Spleen (tissue), 11 donors: ENCODE measurements at regions not wholly inside any gene's neighbourhood (a gene's known extent, or its start where the extent isn't known, plus 50 kb on each side); places are given as distances from the start of the nearest gene placed in this dataset.

Source experiments
- DNase-seq: peaks from one replicate; pipeline ENCODE4 v3.0.0-alpha.2; 2020
- H3K27ac ChIP-seq, 8 donors: fragments of 200-600 bp; sonication (generic) in 7 of 8; 1 replicate in 4 of 8; 2 replicates in 4 of 8; pipeline versions ENCODE4 v1.5.0 to v1.8.0; 2016 to 2021; ENCODE audit warnings: inconsistent platforms in 4 of 8, mild to moderate bottlenecking in 4 of 8, moderate library complexity in 1 of 8
- H3K27me3 ChIP-seq, 7 donors: fragments of 200-600 bp; sonication (generic) in 6 of 7; replicated peaks in 1 of 7; 1 replicate in 4 of 7; 2 replicates in 3 of 7; pipeline versions ENCODE4 v1.5.0 to v1.8.0; 2016 to 2021; ENCODE audit warnings: inconsistent platforms in 3 of 7, mild to moderate bottlenecking in 1 of 7
- H3K36me3 ChIP-seq, 6 donors: fragments of 200-600 bp; sonication (generic) in 5 of 6; 1 replicate in 4 of 6; 2 replicates in 2 of 6; pipeline versions ENCODE4 v1.5.0 to v1.8.0; 2016 to 2021; ENCODE audit warnings: inconsistent platforms in 2 of 6
- H3K4me1 ChIP-seq, 6 donors: fragments of 200-600 bp; sonication (generic) in 5 of 6; 1 replicate in 3 of 6; 2 replicates in 3 of 6; pipeline versions ENCODE4 v1.5.0 to v1.8.0; 2016 to 2021; ENCODE audit warnings: inconsistent platforms in 3 of 6
- H3K4me3 ChIP-seq, 8 donors: fragments of 200-600 bp; sonication (generic) in 7 of 8; 1 replicate in 4 of 8; 2 replicates in 4 of 8; pipeline versions ENCODE4 v1.5.0 to v1.8.0; 2016 to 2021; ENCODE audit warnings: inconsistent platforms in 4 of 8, mild to moderate bottlenecking in 4 of 8, moderate library complexity in 2 of 8
- H3K9me3 ChIP-seq, 8 donors: fragments of 200-600 bp; sonication (generic) in 7 of 8; 1 replicate in 4 of 8; 2 replicates in 4 of 8; pipeline versions ENCODE4 v1.5.0 to v1.8.0; 2016 to 2021; ENCODE audit warnings: inconsistent platforms in 4 of 8
- POLR2A ChIP-seq, 3 donors: fragments of 450-650 bp; IDR thresholded peaks; one replicate each; pipeline ENCODE4 v1.5.1; 2017; ENCODE audit warnings: antibody characterized with exemption in 3 of 3, mild to moderate bottlenecking in 1 of 3
- POLR2AphosphoS5 ChIP-seq, 3 donors: sonication (generic); formaldehyde crosslinking; IDR thresholded peaks; one replicate each; pipeline ENCODE4 v1.5.1; 2017; ENCODE audit warnings: antibody characterized with exemption in 3 of 3
- WGBS, 5 donors: extraction: QIAGEN DNeasy Blood & Tissue Kit in 3 of 5; methylation state at CpG; one replicate each; pipeline versions ENCODE4 v1.1.5 to v1.1.7; 2013 to 2018; 5-methylcytosine and 5-hydroxymethylcytosine counted together
- intact Hi-C: fragments of 100-400 bp; cut with DNase I; formaldehyde crosslinking; loops from one replicate; pipeline ENCODE4 v1.15.0; 2023; ENCODE audit warnings: low total_unique reads
- TF ChIP-seq, protein P1 (sequence below), 11 experiments: fragments of 200-600 bp in 7 of 11; fragments of 450-650 bp in 4 of 11; sonication (generic) in 4 of 11; IDR thresholded peaks in 8 of 11; conservative IDR thresholded peaks in 3 of 11; 1 replicate in 7 of 11; 2 replicates in 4 of 11; pipeline versions ENCODE4 v1.4.0 to v1.8.0; 2016 to 2021; ENCODE audit warnings: antibody characterized with exemption in 11 of 11, inconsistent platforms in 4 of 11, mild to moderate bottlenecking in 1 of 11
- donor health status: healthy with polysubstance abuse.
- donor health status: DM: no; HTN: no; CAD: no; lungs with moderate emphysema.
- donor health status: DM: no; HTN: no; CAD: no.
- donor health status: Bipolar disorder and iron deficiency.
- donor health status: healthy.
- donor health status: DM: no; HTN: no; CAD: no.
- donor health status: DM: yes; HTN: yes; CAD: no.

GRCh38 chrX:84611843-84612636 lies 109.8 kb upstream of the HDX start:
- intact Hi-C loops, result no loop called here
- Histone ChIP-seq H3K36me3 (no peaks in the 10 kb centered on the region), H3K4me3 (no peak overlapping the region), H3K4me1 (no peaks in the 10 kb centered on the region), H3K27me3 (peaks cover 0 to 9% (median 0%) of the 10 kb centered on the region in 7 donors), H3K27ac (no peak overlapping the region), H3K9me3 (peaks cover 0 to 6% (median 0%) of the 10 kb centered on the region in 8 donors)
- 51 to 79% (median 64%) methylated on average over 3 of the region's 3 CpGs for WGBS, 5 donors
- DNase-seq, result no peak
- TF ChIP-seq POLR2A (IDR thresholded peaks at IDR 0.05) (no peak), POLR2AphosphoS5 (IDR thresholded peaks at IDR 0.05) (no peak)
- TF ChIP-seq, protein P1, sequence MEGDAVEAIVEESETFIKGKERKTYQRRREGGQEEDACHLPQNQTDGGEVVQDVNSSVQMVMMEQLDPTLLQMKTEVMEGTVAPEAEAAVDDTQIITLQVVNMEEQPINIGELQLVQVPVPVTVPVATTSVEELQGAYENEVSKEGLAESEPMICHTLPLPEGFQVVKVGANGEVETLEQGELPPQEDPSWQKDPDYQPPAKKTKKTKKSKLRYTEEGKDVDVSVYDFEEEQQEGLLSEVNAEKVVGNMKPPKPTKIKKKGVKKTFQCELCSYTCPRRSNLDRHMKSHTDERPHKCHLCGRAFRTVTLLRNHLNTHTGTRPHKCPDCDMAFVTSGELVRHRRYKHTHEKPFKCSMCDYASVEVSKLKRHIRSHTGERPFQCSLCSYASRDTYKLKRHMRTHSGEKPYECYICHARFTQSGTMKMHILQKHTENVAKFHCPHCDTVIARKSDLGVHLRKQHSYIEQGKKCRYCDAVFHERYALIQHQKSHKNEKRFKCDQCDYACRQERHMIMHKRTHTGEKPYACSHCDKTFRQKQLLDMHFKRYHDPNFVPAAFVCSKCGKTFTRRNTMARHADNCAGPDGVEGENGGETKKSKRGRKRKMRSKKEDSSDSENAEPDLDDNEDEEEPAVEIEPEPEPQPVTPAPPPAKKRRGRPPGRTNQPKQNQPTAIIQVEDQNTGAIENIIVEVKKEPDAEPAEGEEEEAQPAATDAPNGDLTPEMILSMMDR (IDR thresholded peaks at IDR 0.05 in 8 of 11, conservative IDR thresholded peaks at IDR 0.05 in 3 of 11), result no peak

- H3K4me3 ChIP-seq, result no peak overlapping the region
- H3K27me3 ChIP-seq, result peaks cover 0 to 8% (median 0%) of the 10 kb centered on the region in 7 donors
- DNase-seq, result no peak
- no peak for TF ChIP-seq POLR2AphosphoS5 (IDR thresholded peaks at IDR 0.05)
- TF ChIP-seq, protein P1 (IDR thresholded peaks at IDR 0.05 in 8 of 11, conservative IDR thresholded peaks at IDR 0.05 in 3 of 11), result no peak
- no peak for TF ChIP-seq POLR2A (IDR thresholded peaks at IDR 0.05)
- intact Hi-C loops, result no loop called here
- no peak overlapping the region for H3K27ac ChIP-seq
- H3K9me3 ChIP-seq, result no peaks in the 10 kb centered on the region
- H3K36me3 ChIP-seq, result no peaks in the 10 kb centered on the region
- 51 to 66% (median 60%) methylated on average over 2 to 3 of the region's 3 CpGs for WGBS, 5 donors
- H3K4me1 ChIP-seq, result no peaks in the 10 kb centered on the region
Observed at GRCh38 chrX:84634201-84634782, 132.0 kb upstream of the HDX start.

- H3K4me3 ChIP-seq, result no peak overlapping the region
- WGBS, 5 donors, result 60 to 100% (median 87%) methylated on average over 2 of the region's 2 CpGs
- intact Hi-C loops, result no loop called here
- no peak overlapping the region for H3K27ac ChIP-seq
- TF ChIP-seq, protein P1 (IDR thresholded peaks at IDR 0.05 in 8 of 11, conservative IDR thresholded peaks at IDR 0.05 in 3 of 11), result no peak
- TF ChIP-seq POLR2AphosphoS5 (IDR thresholded peaks at IDR 0.05) (no peak), POLR2A (IDR thresholded peaks at IDR 0.05) (no peak)
- no peaks in the 10 kb centered on the region for H3K4me1 ChIP-seq
- H3K9me3 ChIP-seq, result no peaks in the 10 kb centered on the region
- DNase-seq, result no peak
- no peaks in the 10 kb centered on the region for H3K36me3 ChIP-seq
- no peaks in the 10 kb centered on the region for H3K27me3 ChIP-seq
Observed at GRCh38 chrX:84666086-84666485, 163.8 kb upstream of the HDX start.

- intact Hi-C loops, result no loop called here
- 46 to 89% (median 82%) methylated on average over 1 of the region's 1 CpG for WGBS, 5 donors
- Histone ChIP-seq H3K9me3 (peaks cover 0 to 6% (median 0%) of the 10 kb centered on the region in 8 donors), H3K27ac (no peak overlapping the region), H3K4me1 (no peaks in the 10 kb centered on the region), H3K27me3 (no peaks in the 10 kb centered on the region), H3K36me3 (no peaks in the 10 kb centered on the region), H3K4me3 (no peak overlapping the region)
- no peak for DNase-seq
- TF ChIP-seq POLR2AphosphoS5 (IDR thresholded peaks at IDR 0.05), result no peak
- TF ChIP-seq POLR2A (IDR thresholded peaks at IDR 0.05), result no peak
- TF ChIP-seq, protein P1 (IDR thresholded peaks at IDR 0.05 in 8 of 11, conservative IDR thresholded peaks at IDR 0.05 in 3 of 11), result no peak
Observed at GRCh38 chrX:84690228-84690627, 188.0 kb upstream of the HDX start.
